Sigmoid colon (tissue), 6 donors: ENCODE measurements at regions not wholly inside any gene's neighbourhood (a gene's known extent, or its start where the extent isn't known, plus 50 kb on each side); places are given as distances from the start of the nearest gene placed in this dataset.

Source experiments
- DNase-seq: peaks from one replicate; pipeline ENCODE4 v3.0.0-alpha.2; 2019
- H3K27ac ChIP-seq, 4 donors: fragments of 200-600 bp; sonication (generic); one replicate each; pipeline ENCODE4 v1.5.1; 2016 to 2019; ENCODE audit warnings: mild to moderate bottlenecking in 1 of 4
- H3K27me3 ChIP-seq, 3 donors: fragments of 200-600 bp; sonication (generic); one replicate each; pipeline ENCODE4 v1.5.1; 2019; ENCODE audit warnings: mild to moderate bottlenecking in 1 of 3
- H3K36me3 ChIP-seq, 4 donors: fragments of 200-600 bp; sonication (generic); one replicate each; pipeline ENCODE4 v1.5.1; 2016 to 2019
- H3K4me1 ChIP-seq, 4 donors: fragments of 200-600 bp; sonication (generic); one replicate each; pipeline ENCODE4 v1.5.1; 2017 to 2019
- H3K4me3 ChIP-seq, 4 donors: fragments of 200-600 bp; sonication (generic); one replicate each; pipeline ENCODE4 v1.5.1; 2017 to 2019; ENCODE audit warnings: mild to moderate bottlenecking in 2 of 4, moderate library complexity in 1 of 4
- H3K9me3 ChIP-seq, 4 donors: fragments of 200-600 bp in 3 of 4; sonication (generic) in 3 of 4; one replicate each; pipeline versions ENCODE4 v1.5.1 to v1.6.1; 2013 to 2019
- EP300 ChIP-seq, 4 donors: sonication (generic); formaldehyde crosslinking; IDR thresholded peaks; one replicate each; pipeline ENCODE4 v1.6.1; 2017; ENCODE audit warnings: antibody characterized with exemption in 4 of 4
- POLR2A ChIP-seq, 2 donors: fragments of 450-650 bp; IDR thresholded peaks; one replicate each; pipeline ENCODE4 v1.6.1; 2016; ENCODE audit warnings: antibody characterized with exemption in 2 of 2, mild to moderate bottlenecking in 2 of 2, moderate library complexity in 2 of 2
- POLR2AphosphoS5 ChIP-seq, 4 donors: sonication (generic); formaldehyde crosslinking; IDR thresholded peaks; one replicate each; pipeline ENCODE4 v1.6.1; 2017; ENCODE audit warnings: antibody characterized with exemption in 4 of 4
- WGBS, 2 donors: extraction: QIAGEN DNeasy Blood & Tissue Kit; methylation state at CpG; one replicate each; pipeline ENCODE4 v1.1.7; 2013; 5-methylcytosine and 5-hydroxymethylcytosine counted together
- intact Hi-C: fragments of 100-400 bp; cut with DNase I; formaldehyde crosslinking; loops from one replicate; pipeline ENCODE4 v1.15.1; 2023
- TF ChIP-seq, protein P1 (sequence below), 4 experiments: fragments of 450-650 bp in 3 of 4; fragments of 200-600 bp in 1 of 4; IDR thresholded peaks; one replicate each; pipeline ENCODE4 v1.5.1; 2016 to 2019; ENCODE audit warnings: antibody characterized with exemption in 4 of 4, mild to moderate bottlenecking in 3 of 4, moderate library complexity in 2 of 4
- donor health status: healthy with polysubstance abuse.
- donor health status: healthy.

DNA sequence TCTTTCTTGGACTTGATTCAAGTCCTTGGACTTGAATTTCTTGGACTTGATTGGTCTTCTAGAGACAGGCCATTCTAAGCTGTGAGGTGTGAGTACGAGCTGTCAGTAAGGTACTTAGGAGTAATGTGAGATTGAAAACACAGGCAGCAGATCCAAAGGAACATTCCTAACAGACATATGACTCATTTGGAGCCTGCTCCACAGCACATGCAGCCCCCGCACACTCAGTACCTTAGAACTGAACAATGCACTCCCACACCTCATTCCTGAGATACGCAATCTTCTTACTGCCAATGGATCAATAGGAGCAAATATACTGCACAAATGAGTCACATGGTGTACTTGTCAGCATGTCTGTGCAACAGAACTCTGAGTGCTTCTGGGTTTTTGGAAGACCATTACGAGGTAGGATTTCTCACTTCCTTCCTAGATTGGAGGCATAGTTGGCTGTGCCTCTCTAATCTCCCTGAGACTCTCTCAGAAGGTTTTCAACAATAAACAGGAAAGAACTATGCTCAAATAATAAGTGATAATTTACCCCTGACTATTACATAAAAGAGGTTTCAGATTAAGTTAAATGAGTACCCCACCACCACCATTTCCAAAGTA lies 243.1 kb downstream of the KCNA4 start:
- Histone ChIP-seq H3K4me1 (no peaks in the 10 kb centered on the region), H3K27me3 (no peaks in the 10 kb centered on the region), H3K27ac (no peak overlapping the region), H3K9me3 (no peaks in the 10 kb centered on the region), H3K36me3 (no peaks in the 10 kb centered on the region), H3K4me3 (no peak overlapping the region)
- DNase-seq, result no peak
- TF ChIP-seq POLR2AphosphoS5 (IDR thresholded peaks at IDR 0.05), result no peak
- no peak for TF ChIP-seq EP300 (IDR thresholded peaks at IDR 0.05)
- TF ChIP-seq, protein P1, sequence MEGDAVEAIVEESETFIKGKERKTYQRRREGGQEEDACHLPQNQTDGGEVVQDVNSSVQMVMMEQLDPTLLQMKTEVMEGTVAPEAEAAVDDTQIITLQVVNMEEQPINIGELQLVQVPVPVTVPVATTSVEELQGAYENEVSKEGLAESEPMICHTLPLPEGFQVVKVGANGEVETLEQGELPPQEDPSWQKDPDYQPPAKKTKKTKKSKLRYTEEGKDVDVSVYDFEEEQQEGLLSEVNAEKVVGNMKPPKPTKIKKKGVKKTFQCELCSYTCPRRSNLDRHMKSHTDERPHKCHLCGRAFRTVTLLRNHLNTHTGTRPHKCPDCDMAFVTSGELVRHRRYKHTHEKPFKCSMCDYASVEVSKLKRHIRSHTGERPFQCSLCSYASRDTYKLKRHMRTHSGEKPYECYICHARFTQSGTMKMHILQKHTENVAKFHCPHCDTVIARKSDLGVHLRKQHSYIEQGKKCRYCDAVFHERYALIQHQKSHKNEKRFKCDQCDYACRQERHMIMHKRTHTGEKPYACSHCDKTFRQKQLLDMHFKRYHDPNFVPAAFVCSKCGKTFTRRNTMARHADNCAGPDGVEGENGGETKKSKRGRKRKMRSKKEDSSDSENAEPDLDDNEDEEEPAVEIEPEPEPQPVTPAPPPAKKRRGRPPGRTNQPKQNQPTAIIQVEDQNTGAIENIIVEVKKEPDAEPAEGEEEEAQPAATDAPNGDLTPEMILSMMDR (IDR thresholded peaks at IDR 0.05), result no peak
- TF ChIP-seq POLR2A (IDR thresholded peaks at IDR 0.05), result no peak
- intact Hi-C loops, result loop anchor here (2.0 kb wide), 1 partner anchor 15 kb away; no protein-coding TSS in a partner anchor
- WGBS, 2 donors, result 86 to 91% methylated on average over 4 of the region's 4 CpGs

DNA sequence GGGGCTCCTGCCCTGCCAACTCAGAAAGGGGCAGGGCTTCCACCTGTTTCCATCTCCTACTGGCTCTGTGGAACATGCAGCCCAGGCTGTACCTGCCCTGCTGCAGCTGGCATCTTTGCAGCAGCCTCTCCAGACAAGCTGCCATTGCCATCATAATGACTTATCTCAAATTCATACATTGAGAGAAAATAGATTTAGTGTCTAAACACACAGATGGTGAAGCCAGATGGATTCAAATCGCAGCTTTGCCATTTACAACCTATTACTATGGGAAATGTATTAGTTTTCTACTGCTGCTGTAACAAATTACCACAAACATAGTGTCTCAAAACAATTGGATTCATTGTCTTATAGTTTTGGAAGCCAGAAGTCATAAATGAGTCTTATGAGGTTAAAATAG lies 260.0 kb downstream of the KCNA4 start:
- TF ChIP-seq, protein P1 (IDR thresholded peaks at IDR 0.05), result no peak
- 73 to 75% methylated on average over 1 of the region's 1 CpG for WGBS, 2 donors
- H3K27me3 ChIP-seq, result no peaks in the 10 kb centered on the region
- no peaks in the 10 kb centered on the region for H3K4me1 ChIP-seq
- H3K36me3 ChIP-seq, result no peaks in the 10 kb centered on the region
- intact Hi-C loops, result no loop called here
- H3K9me3 ChIP-seq, result peaks cover 0 to 5% (median 2%) of the 10 kb centered on the region in 4 donors
- H3K27ac ChIP-seq, result no peak overlapping the region
- no peak for DNase-seq
- H3K4me3 ChIP-seq, result no peak overlapping the region

DNA sequence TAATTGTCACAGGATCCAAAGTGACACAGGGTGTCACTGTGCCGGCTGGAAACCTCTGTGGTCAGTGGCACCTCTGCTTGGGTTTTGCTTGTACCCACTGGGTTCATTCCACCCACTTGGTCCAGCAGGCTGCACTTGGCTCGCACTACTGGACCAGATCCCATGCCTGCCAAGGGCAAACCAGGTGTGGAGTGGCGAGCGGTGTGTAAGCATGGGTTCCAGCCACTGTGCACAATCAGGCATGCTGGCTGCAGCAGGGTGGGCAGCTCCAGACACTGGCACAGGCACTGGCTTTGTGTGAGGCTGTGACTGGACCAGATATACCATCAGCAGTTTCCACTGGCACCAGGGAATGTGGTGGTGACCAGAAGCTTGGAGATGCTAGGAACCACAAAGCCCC lies 261.4 kb downstream of the KCNA4 start:
- H3K36me3 ChIP-seq, result no peaks in the 10 kb centered on the region
- no peak overlapping the region for H3K27ac ChIP-seq
- no peaks in the 10 kb centered on the region for H3K27me3 ChIP-seq
- TF ChIP-seq, protein P1 (IDR thresholded peaks at IDR 0.05), result no peak
- TF ChIP-seq POLR2A (IDR thresholded peaks at IDR 0.05), result no peak
- TF ChIP-seq POLR2AphosphoS5 (IDR thresholded peaks at IDR 0.05), result no peak
- no peak for TF ChIP-seq EP300 (IDR thresholded peaks at IDR 0.05)
- no peaks in the 10 kb centered on the region for H3K4me1 ChIP-seq
- DNase-seq, result peak; percentile 54
- peaks cover 0 to 5% (median 2%) of the 10 kb centered on the region in 4 donors for H3K9me3 ChIP-seq
- WGBS, 2 donors, result 88 to 91% methylated on average over 4 of the region's 4 CpGs
- H3K4me3 ChIP-seq, result no peak overlapping the region
- intact Hi-C loops, result no loop called here

DNA sequence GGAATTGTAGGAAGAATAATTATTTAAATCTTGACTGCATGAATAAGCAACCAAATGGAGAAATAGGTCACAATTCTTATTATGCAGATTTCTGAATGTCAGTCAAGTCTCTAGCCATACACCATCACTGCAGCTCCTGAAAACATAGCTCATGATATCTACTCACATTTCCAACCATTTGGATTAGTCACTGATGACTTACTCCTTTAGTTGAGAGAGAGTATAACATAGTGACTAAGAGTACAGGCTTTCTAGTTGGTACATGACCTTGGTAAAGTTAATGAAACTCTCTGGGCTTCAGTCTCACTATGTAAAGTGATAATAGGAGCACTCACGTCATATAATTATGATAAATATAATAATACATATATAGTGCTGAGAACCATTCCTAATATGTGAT lies 265.2 kb downstream of the KCNA4 start:
- intact Hi-C loops, result no loop called here
- DNase-seq, result no peak
- Histone ChIP-seq H3K9me3 (peaks cover 0 to 5% (median 1%) of the 10 kb centered on the region in 4 donors), H3K36me3 (no peaks in the 10 kb centered on the region), H3K4me3 (no peak overlapping the region), H3K27ac (no peak overlapping the region), H3K27me3 (no peaks in the 10 kb centered on the region), H3K4me1 (no peaks in the 10 kb centered on the region)
- WGBS, 2 donors, result 83 to 86% methylated on average over 1 of the region's 1 CpG
- TF ChIP-seq POLR2AphosphoS5 (IDR thresholded peaks at IDR 0.05), result no peak
- TF ChIP-seq, protein P1 (IDR thresholded peaks at IDR 0.05), result no peak
- no peak for TF ChIP-seq POLR2A (IDR thresholded peaks at IDR 0.05)
- TF ChIP-seq EP300 (IDR thresholded peaks at IDR 0.05), result no peak

DNA sequence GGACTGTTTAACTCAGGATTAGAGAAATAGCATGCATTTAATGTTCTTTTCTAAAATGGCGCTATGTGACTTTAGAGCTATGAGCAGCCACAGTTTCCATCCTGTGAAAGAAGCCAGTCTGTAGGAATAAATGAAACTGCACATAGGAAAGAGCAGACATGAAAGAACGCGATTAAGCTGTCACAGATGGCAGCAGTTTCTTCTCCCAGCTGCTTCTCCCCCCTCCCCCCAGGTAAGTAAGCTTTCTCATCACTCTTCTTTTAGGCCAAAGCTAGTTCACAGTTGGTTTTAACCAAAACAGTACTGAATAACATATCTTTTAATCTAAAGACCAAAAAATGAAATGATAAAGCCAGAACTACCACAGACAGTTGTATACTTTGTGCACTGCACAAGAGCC lies 266.4 kb downstream of the KCNA4 start:
- DNase-seq, result no peak
- no peak for TF ChIP-seq POLR2A (IDR thresholded peaks at IDR 0.05)
- TF ChIP-seq EP300 (IDR thresholded peaks at IDR 0.05), result no peak
- TF ChIP-seq, protein P1 (IDR thresholded peaks at IDR 0.05), result no peak
- TF ChIP-seq POLR2AphosphoS5 (IDR thresholded peaks at IDR 0.05), result no peak
- intact Hi-C loops, result no loop called here

More for the DNA sequence above, 266.4 kb downstream of the KCNA4 start:
- WGBS, 2 donors, result 83 to 89% methylated on average over 3 of the region's 3 CpGs
- no peaks in the 10 kb centered on the region for H3K4me1 ChIP-seq
- H3K27ac ChIP-seq, result no peak overlapping the region
- no peaks in the 10 kb centered on the region for H3K36me3 ChIP-seq
- H3K4me3 ChIP-seq, result no peak overlapping the region
- peaks cover 0 to 5% (median 0%) of the 10 kb centered on the region in 4 donors for H3K9me3 ChIP-seq
- no peaks in the 10 kb centered on the region for H3K27me3 ChIP-seq
